WTC11 (cell line): ENCODE measurements at regions not wholly inside any gene's neighbourhood (a gene's known extent, or its start where the extent isn't known, plus 50 kb on each side); places are given as distances from the start of the nearest gene placed in this dataset.
"Not testable (repeated sequence)": the region's sequence is repeated elsewhere in the genome, so short reads cannot be mapped to it uniquely, and the experiment has no call there.

ENCODE experiments used
- ATF3 ChIP-seq: sonication (generic); formaldehyde crosslinking; conservative IDR thresholded peaks from 2 replicates; pipeline ENCODE4 v1.8.1; 2022; ENCODE audit warnings: mild to moderate bottlenecking, missing genetic modification reagents
- CTCF ChIP-seq: fragments of 200-600 bp; IDR thresholded peaks from 2 replicates; pipeline ENCODE4 v1.8.0; 2022; ENCODE audit warnings: antibody characterized with exemption
- JUN ChIP-seq: sonication (generic); formaldehyde crosslinking; IDR thresholded peaks from 2 replicates; pipeline ENCODE4 v1.8.0; 2023; ENCODE audit warnings: mild to moderate bottlenecking, missing genetic modification reagents
- SP1 ChIP-seq: sonication (generic); formaldehyde crosslinking; conservative IDR thresholded peaks from 2 replicates; pipeline ENCODE4 v1.8.1; 2022; ENCODE audit warnings: missing genetic modification reagents
- ZNF512 ChIP-seq: sonication (generic); formaldehyde crosslinking; IDR thresholded peaks from 2 replicates; pipeline ENCODE4 v1.8.1; 2022; ENCODE audit warnings: missing genetic modification reagents, borderline replicate concordance

- not testable (repeated sequence) for TF ChIP-seq SP1 (CRISPR knock-in tag); JUN (CRISPR knock-in tag); ATF3 (CRISPR knock-in tag); CTCF; ZNF512 (CRISPR knock-in tag)
These were observed 68.5 kb downstream of the UGT2B28 start for GRCh38 chr4:69348746-69349145.
